PC-3 (cell line): ENCODE measurements at regions not wholly inside any gene's neighbourhood (a gene's known extent, or its start where the extent isn't known, plus 50 kb on each side); places are given as distances from the start of the nearest gene placed in this dataset.

Experiments used
- ATAC-seq: fragments of 200-7000 bp; cut with Tn5 transposase; 2 replicates; pipeline ENCODE4 v1.9.1; 2020; ENCODE audit warnings: mild to moderate bottlenecking, moderate library complexity
- BruUV-seq: library from RNA; stranded (reverse); fragments of 400-500 nt; replicated peaks from 2 replicates; lab custom pipeline; 2021; lab: Mats Ljungman, UMichigan
- CTCF ChIA-PET: fragments of 300-600 bp; sonication (Branson Sonifier 250); formaldehyde crosslinking; loops from one replicate; lab custom pipeline; 2022; ENCODE audit warnings: antibody characterized with exemption; lab: Charles Lee
- POLR2A ChIA-PET: fragments of 300-600 bp; sonication (Branson Sonifier 250); formaldehyde crosslinking; loops from one replicate; lab custom pipeline; 2022; ENCODE audit warnings: antibody characterized with exemption; ENCODE audit not compliant: unreplicated experiment; lab: Charles Lee
- DNase-seq: peaks from one replicate; pipeline ENCODE4 v3.0.0-alpha.2; 2015
- H2AFZ ChIP-seq: fragments of 300-600 bp; sonication (generic); 2 replicates; pipeline ENCODE4 v1.6.0; 2016; ENCODE audit warnings: antibody characterized with exemption, low read length
- H3F3A ChIP-seq: fragments of 300-600 bp; sonication (generic); one replicate; pipeline ENCODE4 v1.6.0; 2017; ENCODE audit warnings: antibody characterized with exemption, low read length, control low read depth, mild to moderate bottlenecking; ENCODE audit not compliant: unreplicated experiment
- H3K27ac ChIP-seq: fragments of 300-600 bp; sonication (generic); 2 replicates; pipeline ENCODE4 v1.5.1; 2016; ENCODE audit warnings: mild to moderate bottlenecking, low read length
- H3K27me3 ChIP-seq: fragments of 300-600 bp; sonication (generic); 2 replicates; pipeline ENCODE4 v1.6.1; 2016; ENCODE audit warnings: low read length, mixed read lengths
- H3K36me3 ChIP-seq: fragments of 300-600 bp; sonication (generic); 2 replicates; pipeline ENCODE4 v1.6.1; 2016; ENCODE audit warnings: low read depth, mixed run types, low read length, mixed read lengths
- H3K4me1 ChIP-seq: fragments of 300-600 bp; sonication (generic); 2 replicates; pipeline ENCODE4 v1.5.1; 2016; ENCODE audit warnings: low read length; ENCODE audit not compliant: insufficient read depth
- H3K4me2 ChIP-seq: fragments of 300-600 bp; sonication (generic); 2 replicates; pipeline ENCODE4 v1.6.0; 2016; ENCODE audit warnings: low read length
- H3K4me3 ChIP-seq: fragments of 300-600 bp; sonication (generic); 2 replicates; pipeline ENCODE4 v1.5.1; 2016; ENCODE audit warnings: mild to moderate bottlenecking, low read length, mixed read lengths
- H3K79me2 ChIP-seq: fragments of 300-600 bp; sonication (generic); 2 replicates; pipeline ENCODE4 v1.6.1; 2017; ENCODE audit warnings: low read length, mixed read lengths
- H3K9ac ChIP-seq: fragments of 300-600 bp; sonication (generic); 2 replicates; pipeline ENCODE4 v1.6.0; 2016; ENCODE audit warnings: mild to moderate bottlenecking, low read length
- H3K9me2 ChIP-seq: fragments of 300-600 bp; sonication (generic); replicated peaks from 2 replicates; pipeline ENCODE4 v1.6.1; 2016; ENCODE audit warnings: mixed run types, low read length, mixed read lengths
- H3K9me3 ChIP-seq: fragments of 300-600 bp; sonication (generic); 2 replicates; pipeline ENCODE4 v1.6.1; 2016; ENCODE audit warnings: low read length, mixed read lengths
- H4K20me1 ChIP-seq: fragments of 300-600 bp; sonication (generic); 2 replicates; pipeline ENCODE4 v1.6.1; 2016; ENCODE audit warnings: low read length, mixed read lengths
- EZH2 ChIP-seq: fragments of 300-600 bp; sonication (generic); IDR thresholded peaks from one replicate; pipeline ENCODE4 v1.6.1; 2017; ENCODE audit warnings: antibody characterized with exemption, mild to moderate bottlenecking, low read length; ENCODE audit not compliant: unreplicated experiment
- EZH2phosphoT487 ChIP-seq: fragments of 300-600 bp; sonication (generic); IDR thresholded peaks from 2 replicates; pipeline ENCODE4 v1.6.1; 2018; ENCODE audit warnings: mild to moderate bottlenecking, antibody characterized with exemption, low read length, borderline replicate concordance
- intact Hi-C: fragments of 100-400 bp; cut with micrococcal nuclease; formaldehyde crosslinking; loops from 2 replicates; pipeline ENCODE4 v1.9.0; 2023
- TF ChIP-seq, protein P1 (sequence below): fragments of 300-600 bp; sonication (generic); conservative IDR thresholded peaks from 2 replicates; pipeline ENCODE4 v1.5.1; 2017; ENCODE audit warnings: antibody characterized with exemption, low read depth, mild to moderate bottlenecking, low read length

DNA sequence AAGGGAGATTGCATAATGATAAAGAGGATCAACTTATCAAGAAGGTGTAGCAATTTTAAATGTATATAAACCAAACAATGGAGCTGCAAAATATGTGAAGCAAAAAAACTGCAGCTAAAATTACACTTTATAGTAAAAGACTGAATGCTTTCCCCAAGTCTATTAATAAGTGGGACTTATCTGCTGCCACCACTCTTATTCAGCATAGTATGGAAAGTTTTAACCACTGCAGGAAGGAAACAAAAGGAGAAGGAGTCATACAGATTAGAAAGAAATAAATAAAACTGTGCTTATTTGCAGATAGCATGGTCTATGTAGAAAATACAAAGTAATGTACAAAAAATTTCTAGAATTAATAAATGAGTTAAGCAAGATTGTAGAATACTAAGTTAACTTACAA, 94.1 kb upstream of the GK2 start:
- ATAC-seq (no peak), DNase-seq (no peak)
- no peaks in the 10 kb centered on the region for H3K79me2 ChIP-seq
- no TSS peak for BruUV-seq
- H3K9ac ChIP-seq = no peak overlapping the region
- no peaks in the 10 kb centered on the region for H3K9me3 ChIP-seq
- TF ChIP-seq EZH2phosphoT487 (no peak), EZH2 (no peak)
- TF ChIP-seq, protein P1, sequence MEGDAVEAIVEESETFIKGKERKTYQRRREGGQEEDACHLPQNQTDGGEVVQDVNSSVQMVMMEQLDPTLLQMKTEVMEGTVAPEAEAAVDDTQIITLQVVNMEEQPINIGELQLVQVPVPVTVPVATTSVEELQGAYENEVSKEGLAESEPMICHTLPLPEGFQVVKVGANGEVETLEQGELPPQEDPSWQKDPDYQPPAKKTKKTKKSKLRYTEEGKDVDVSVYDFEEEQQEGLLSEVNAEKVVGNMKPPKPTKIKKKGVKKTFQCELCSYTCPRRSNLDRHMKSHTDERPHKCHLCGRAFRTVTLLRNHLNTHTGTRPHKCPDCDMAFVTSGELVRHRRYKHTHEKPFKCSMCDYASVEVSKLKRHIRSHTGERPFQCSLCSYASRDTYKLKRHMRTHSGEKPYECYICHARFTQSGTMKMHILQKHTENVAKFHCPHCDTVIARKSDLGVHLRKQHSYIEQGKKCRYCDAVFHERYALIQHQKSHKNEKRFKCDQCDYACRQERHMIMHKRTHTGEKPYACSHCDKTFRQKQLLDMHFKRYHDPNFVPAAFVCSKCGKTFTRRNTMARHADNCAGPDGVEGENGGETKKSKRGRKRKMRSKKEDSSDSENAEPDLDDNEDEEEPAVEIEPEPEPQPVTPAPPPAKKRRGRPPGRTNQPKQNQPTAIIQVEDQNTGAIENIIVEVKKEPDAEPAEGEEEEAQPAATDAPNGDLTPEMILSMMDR = no peak
- no peaks in the 10 kb centered on the region for H3K4me1 ChIP-seq
- H3K27me3 ChIP-seq = no peaks in the 10 kb centered on the region
- no peaks in the 10 kb centered on the region for H3K36me3 ChIP-seq
- H2AFZ ChIP-seq = no peak overlapping the region
- no peak overlapping the region for H3K4me2 ChIP-seq
- no peak overlapping the region for H3K27ac ChIP-seq
- CTCF ChIA-PET = no interaction called here
- H4K20me1 ChIP-seq = no peaks in the 10 kb centered on the region
- no peak overlapping the region for H3K4me3 ChIP-seq
- POLR2A ChIA-PET = no interaction called here
- intact Hi-C loops = no loop called here
- no peaks in the 10 kb centered on the region for H3F3A ChIP-seq
- no peaks in the 10 kb centered on the region for H3K9me2 ChIP-seq

DNA sequence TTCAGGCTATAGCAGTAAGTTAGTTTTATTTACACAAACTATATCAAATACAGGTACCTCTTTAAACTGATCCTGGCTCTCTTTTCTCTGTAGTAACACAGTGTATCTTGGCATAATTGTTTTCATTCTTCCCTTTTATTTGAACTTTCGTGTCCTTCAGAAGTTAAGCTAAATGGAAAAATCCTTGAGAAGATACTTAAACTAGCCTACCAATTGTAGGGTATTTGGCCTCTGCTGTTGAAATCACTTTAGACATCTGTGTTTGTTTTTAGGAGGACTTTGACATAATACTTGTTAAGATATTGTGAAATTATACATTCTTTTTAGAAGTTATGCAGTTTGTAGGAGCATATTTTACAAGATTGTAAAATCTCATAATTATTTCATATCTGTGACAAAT, 90.3 kb upstream of the GK2 start:
- H4K20me1 ChIP-seq = no peaks in the 10 kb centered on the region
- ATAC-seq = no peak
- no peak overlapping the region for H3K27ac ChIP-seq
- no peak overlapping the region for H3K4me2 ChIP-seq
- POLR2A ChIA-PET = no interaction called here
- no peaks in the 10 kb centered on the region for H3F3A ChIP-seq
- H3K9me2 ChIP-seq = no peaks in the 10 kb centered on the region
- no peak overlapping the region for H2AFZ ChIP-seq
- DNase-seq = no peak
- H3K9ac ChIP-seq = no peak overlapping the region
- H3K9me3 ChIP-seq = no peaks in the 10 kb centered on the region
- no peaks in the 10 kb centered on the region for H3K4me1 ChIP-seq
- peaks cover 15% of the 10 kb centered on the region; the same call in 1 of the 2 replicates for H3K27me3 ChIP-seq
- intact Hi-C loops = no loop called here
- H3K4me3 ChIP-seq = no peak overlapping the region
- CTCF ChIA-PET = no interaction called here
- H3K79me2 ChIP-seq = no peaks in the 10 kb centered on the region
- H3K36me3 ChIP-seq = no peaks in the 10 kb centered on the region
- no TSS peak for BruUV-seq
- TF ChIP-seq EZH2 (no peak), EZH2phosphoT487 (no peak)
- TF ChIP-seq, protein P1 = no peak

DNA sequence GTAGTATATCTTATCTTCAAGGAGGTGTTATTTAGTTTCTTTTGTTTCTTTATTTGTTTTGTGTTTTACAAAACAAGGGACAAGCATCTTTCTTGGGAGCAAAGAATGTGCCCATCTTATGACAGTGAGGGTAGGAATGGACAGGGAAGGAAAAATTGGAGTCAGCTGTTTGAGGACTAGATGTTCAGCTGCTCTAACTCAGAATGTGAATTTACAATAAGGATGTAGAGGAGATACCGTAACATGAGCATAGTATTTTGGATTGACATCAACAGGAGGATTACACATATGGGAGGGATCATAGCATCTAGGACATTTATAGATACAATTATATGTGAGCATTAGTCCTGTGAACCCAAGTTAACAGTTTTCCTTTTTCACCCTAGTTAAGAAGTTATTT, 89.0 kb upstream of the GK2 start:
- H3K9ac ChIP-seq = no peak overlapping the region
- TF ChIP-seq EZH2 (no peak), EZH2phosphoT487 (no peak)
- TF ChIP-seq, protein P1 = no peak
- no peaks in the 10 kb centered on the region for H3K4me1 ChIP-seq
- DNase-seq (no peak), ATAC-seq (no peak)
- ChIA-PET CTCF (no interaction called here), POLR2A (no interaction called here)
- no peaks in the 10 kb centered on the region for H3K79me2 ChIP-seq
- peaks cover 15% of the 10 kb centered on the region; the same call in 1 of the 2 replicates for H3K27me3 ChIP-seq
- intact Hi-C loops = no loop called here
- H2AFZ ChIP-seq = no peak overlapping the region
- H3K4me3 ChIP-seq = no peak overlapping the region
- H4K20me1 ChIP-seq = no peaks in the 10 kb centered on the region
- H3F3A ChIP-seq = no peaks in the 10 kb centered on the region
- no TSS peak for BruUV-seq
- H3K9me2 ChIP-seq = no peaks in the 10 kb centered on the region
- no peak overlapping the region for H3K27ac ChIP-seq
- no peak overlapping the region for H3K4me2 ChIP-seq
- H3K36me3 ChIP-seq = no peaks in the 10 kb centered on the region
- no peaks in the 10 kb centered on the region for H3K9me3 ChIP-seq
